ENCODE measurements at regions not wholly inside any gene's neighbourhood (a gene's known extent, or its start where the extent isn't known, plus 50 kb on each side); places are given as distances from the start of the nearest gene placed in this dataset.

DNA sequence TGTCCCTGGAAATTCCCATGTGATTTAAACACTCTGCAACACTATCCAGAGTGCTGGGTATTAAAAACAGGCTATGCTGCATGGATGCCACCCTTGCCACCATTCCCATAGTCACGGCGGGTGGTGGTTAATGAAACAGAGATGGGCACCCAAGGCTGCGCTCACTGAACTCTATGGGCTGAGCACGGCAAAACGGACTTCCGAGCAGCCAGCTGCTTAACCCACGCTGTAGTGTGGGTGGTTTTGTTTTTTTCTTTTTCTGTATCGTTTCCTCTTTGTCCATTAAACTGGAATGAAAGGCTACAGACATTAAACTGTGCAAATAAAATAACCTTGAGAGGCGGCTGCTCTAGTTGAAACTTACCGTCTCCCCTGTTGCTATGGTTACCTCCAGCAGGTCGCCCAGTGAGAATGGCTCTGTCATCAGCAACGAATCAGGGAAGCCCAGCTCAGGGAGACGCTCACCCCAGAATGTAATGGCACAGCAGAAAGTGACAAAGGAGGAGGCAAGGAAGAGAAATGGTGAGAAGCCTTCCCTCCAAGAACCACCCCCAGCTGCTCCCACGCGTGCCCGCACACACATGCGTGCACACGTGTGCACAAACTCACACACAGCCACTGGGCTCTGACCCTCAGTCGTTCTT lies 102.1 kb downstream of the C11orf91 start:
- TF ChIP-seq, protein P1, sequence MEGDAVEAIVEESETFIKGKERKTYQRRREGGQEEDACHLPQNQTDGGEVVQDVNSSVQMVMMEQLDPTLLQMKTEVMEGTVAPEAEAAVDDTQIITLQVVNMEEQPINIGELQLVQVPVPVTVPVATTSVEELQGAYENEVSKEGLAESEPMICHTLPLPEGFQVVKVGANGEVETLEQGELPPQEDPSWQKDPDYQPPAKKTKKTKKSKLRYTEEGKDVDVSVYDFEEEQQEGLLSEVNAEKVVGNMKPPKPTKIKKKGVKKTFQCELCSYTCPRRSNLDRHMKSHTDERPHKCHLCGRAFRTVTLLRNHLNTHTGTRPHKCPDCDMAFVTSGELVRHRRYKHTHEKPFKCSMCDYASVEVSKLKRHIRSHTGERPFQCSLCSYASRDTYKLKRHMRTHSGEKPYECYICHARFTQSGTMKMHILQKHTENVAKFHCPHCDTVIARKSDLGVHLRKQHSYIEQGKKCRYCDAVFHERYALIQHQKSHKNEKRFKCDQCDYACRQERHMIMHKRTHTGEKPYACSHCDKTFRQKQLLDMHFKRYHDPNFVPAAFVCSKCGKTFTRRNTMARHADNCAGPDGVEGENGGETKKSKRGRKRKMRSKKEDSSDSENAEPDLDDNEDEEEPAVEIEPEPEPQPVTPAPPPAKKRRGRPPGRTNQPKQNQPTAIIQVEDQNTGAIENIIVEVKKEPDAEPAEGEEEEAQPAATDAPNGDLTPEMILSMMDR (conservative IDR thresholded peaks at IDR 0.05; ENCODE audit: low read length) = no peak
- no peak for TF ChIP-seq EZH2phosphoT487 (IDR thresholded peaks at IDR 0.05; ENCODE audit: borderline replicate concordance, low read depth, low read length)

Measured in OCI-LY7 (cell line).